ENCODE measurements at regions not wholly inside any gene's neighbourhood (a gene's known extent, or its start where the extent isn't known, plus 50 kb on each side); places are given as distances from the start of the nearest gene placed in this dataset.

DNA sequence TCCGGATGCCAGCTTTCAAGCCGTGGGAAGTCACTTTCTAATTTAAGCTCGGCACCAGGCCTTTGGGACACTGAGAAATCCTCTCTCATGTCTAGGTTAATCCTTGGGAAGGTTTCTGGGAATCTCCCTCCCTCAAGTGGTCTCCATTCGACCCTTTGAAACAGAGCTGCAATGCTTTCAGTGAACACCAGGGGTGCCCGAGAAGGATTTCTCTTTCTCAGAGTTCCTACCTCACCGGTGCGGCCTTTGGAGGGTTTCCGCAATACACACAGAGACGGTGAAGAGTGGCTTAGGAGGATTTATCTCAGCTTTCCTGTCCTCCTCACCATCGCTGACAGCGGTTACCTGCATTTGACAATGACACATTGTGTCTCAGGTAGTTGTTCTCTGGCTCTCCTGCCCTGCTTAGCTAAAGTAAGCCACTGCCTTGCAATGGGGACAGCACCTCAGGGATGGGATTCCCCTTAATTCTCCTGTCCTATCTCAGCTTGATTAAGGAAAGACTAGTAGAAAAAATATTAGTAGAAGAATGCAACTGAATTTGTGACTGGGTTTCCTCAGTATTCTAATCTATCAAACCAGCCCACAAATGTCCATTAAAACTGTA, 180.6 kb downstream of the GABRG2 start:
- TF ChIP-seq POLR2A (IDR thresholded peaks at IDR 0.05; ENCODE audit: low read length) (no peak), EP300 (IDR thresholded peaks at IDR 0.05) (no peak), EHMT2 (IDR thresholded peaks at IDR 0.05; ENCODE audit: low read depth) (no peak), TP53 (CRISPR knock-in tag; IDR thresholded peaks at IDR 0.05) (no peak), ESRRA (IDR thresholded peaks at IDR 0.05; ENCODE audit: borderline replicate concordance, low read length) (no peak), ZFP36 (IDR thresholded peaks at IDR 0.05; ENCODE audit: borderline replicate concordance, partially characterized antibody) (no peak)
- TF ChIP-seq, protein P1, sequence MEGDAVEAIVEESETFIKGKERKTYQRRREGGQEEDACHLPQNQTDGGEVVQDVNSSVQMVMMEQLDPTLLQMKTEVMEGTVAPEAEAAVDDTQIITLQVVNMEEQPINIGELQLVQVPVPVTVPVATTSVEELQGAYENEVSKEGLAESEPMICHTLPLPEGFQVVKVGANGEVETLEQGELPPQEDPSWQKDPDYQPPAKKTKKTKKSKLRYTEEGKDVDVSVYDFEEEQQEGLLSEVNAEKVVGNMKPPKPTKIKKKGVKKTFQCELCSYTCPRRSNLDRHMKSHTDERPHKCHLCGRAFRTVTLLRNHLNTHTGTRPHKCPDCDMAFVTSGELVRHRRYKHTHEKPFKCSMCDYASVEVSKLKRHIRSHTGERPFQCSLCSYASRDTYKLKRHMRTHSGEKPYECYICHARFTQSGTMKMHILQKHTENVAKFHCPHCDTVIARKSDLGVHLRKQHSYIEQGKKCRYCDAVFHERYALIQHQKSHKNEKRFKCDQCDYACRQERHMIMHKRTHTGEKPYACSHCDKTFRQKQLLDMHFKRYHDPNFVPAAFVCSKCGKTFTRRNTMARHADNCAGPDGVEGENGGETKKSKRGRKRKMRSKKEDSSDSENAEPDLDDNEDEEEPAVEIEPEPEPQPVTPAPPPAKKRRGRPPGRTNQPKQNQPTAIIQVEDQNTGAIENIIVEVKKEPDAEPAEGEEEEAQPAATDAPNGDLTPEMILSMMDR (IDR thresholded peaks at IDR 0.05) = no peak
- TF ChIP-seq, protein P2, sequence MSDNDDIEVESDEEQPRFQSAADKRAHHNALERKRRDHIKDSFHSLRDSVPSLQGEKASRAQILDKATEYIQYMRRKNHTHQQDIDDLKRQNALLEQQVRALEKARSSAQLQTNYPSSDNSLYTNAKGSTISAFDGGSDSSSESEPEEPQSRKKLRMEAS (IDR thresholded peaks at IDR 0.05) = no peak
